ENCODE measurements at regions not wholly inside any gene's neighbourhood (a gene's known extent, or its start where the extent isn't known, plus 50 kb on each side); places are given as distances from the start of the nearest gene placed in this dataset.

GRCh38 chr12:107365703-107366102, 272.4 kb upstream of the CRY1 start:
- TF ChIP-seq CTCF (IDR thresholded peaks at IDR 0.05; ENCODE audit: poor library complexity) (no peak), EZH2 (IDR thresholded peaks at IDR 0.05; ENCODE audit: borderline replicate concordance) (no peak), EZH2phosphoT487 (IDR thresholded peaks at IDR 0.05; ENCODE audit: low read depth, severe bottlenecking, unreplicated experiment) (no peak)
